ENCODE measurements at regions not wholly inside any gene's neighbourhood (a gene's known extent, or its start where the extent isn't known, plus 50 kb on each side); places are given as distances from the start of the nearest gene placed in this dataset.
"Not testable (repeated sequence)": the region's sequence is repeated elsewhere in the genome, so short reads cannot be mapped to it uniquely, and the experiment has no call there.

GRCh38 chr6:21931641-21932335 is 338.2 kb downstream of the SOX4 start:
- TF ChIP-seq CTCF (IDR thresholded peaks at IDR 0.05) = no peak
- Histone ChIP-seq H3K4me3 (no peak overlapping the region), H3K4me1 (ENCODE audit: low read depth) (no peaks in the 10 kb centered on the region), H3K36me3 (ENCODE audit: low read depth) (no peaks in the 10 kb centered on the region), H3K9me3 (no peaks in the 10 kb centered on the region)
- intact Hi-C loops (cut with DNase I, micrococcal nuclease) = loop anchor here in 1 of 2 donors (10.0 kb wide), 1 partner anchor 337 kb away; the partner anchor contains the start of gene SOX4
- DNase-seq (no peak), ATAC-seq (no peak)

DNA sequence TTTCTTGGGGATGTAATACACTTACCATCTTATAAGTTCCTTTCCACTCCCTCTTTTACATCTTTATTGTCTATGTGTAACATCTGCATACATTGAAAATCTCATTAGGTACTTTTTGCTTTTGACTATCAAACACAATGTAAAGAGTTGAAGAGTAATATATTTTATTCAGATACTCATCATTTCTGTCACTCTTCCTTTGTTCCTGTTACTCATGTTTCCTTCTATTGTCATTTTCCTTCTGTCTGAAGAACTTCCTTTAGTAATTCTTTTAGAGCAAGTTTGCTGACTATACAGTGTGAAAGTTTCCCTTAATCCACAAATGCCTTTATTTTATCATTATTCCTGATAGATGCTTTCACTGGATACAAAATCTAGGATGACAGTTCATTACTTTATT is 339.8 kb downstream of the SOX4 start:
- Histone ChIP-seq H3K36me3 (ENCODE audit: low read depth) (no peaks in the 10 kb centered on the region), H3K9me3 (no peaks in the 10 kb centered on the region), H3K4me3 (no peak overlapping the region), H3K4me1 (ENCODE audit: low read depth) (no peaks in the 10 kb centered on the region)
- ATAC-seq = no peak
- DNase-seq = no peak
- intact Hi-C loops (cut with DNase I, micrococcal nuclease) = loop anchor here in 1 of 2 donors (10.0 kb wide), 1 partner anchor 339 kb away; the partner anchor contains the start of gene SOX4
- TF ChIP-seq CTCF (IDR thresholded peaks at IDR 0.05) = no peak

- no peak for TF ChIP-seq CTCF (IDR thresholded peaks at IDR 0.05)
- intact Hi-C loops (cut with DNase I, micrococcal nuclease) = loop anchor here in 1 of 2 donors (10.0 kb wide), 1 partner anchor 340 kb away; the partner anchor contains the start of gene SOX4
- H3K36me3 ChIP-seq (ENCODE audit: low read depth) = no peaks in the 10 kb centered on the region
These were observed 341.6 kb downstream of the SOX4 start for GRCh38 chr6:21935142-21935541.

DNA sequence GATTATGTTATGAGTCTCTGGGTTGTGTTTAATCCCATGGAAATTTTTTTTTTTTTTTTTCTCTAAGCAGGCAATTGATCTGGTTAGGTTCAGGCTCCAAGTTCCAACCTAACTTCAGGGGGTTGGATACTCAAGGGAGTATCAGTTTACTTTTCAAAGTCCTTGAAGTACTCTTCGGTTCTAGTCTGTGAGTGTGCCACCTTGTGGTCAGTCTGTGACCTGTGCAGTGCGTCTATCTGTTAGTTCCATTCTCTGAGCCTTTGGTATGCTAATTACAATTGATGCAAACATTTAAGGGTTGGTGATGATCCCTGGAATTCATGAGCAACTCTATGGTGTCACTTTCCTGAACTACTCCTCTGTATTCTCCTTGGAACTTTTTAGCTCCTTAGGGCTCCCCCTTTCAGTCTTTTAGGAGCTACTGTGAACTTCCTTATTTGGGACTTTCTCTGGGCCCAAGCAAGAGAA is 342.0 kb downstream of the SOX4 start:
- ATAC-seq (peak; percentile 76), DNase-seq (peak in 1 of 3 donors; percentile 71)
- Histone ChIP-seq H3K9me3 (no peaks in the 10 kb centered on the region), H3K36me3 (ENCODE audit: low read depth) (no peaks in the 10 kb centered on the region), H3K4me3 (no peak overlapping the region), H3K4me1 (ENCODE audit: low read depth) (no peaks in the 10 kb centered on the region)
- intact Hi-C loops (cut with DNase I, micrococcal nuclease) = loop anchor here in 1 of 2 donors (10.0 kb wide), 1 partner anchor 341 kb away; the partner anchor contains the start of gene SOX4
- TF ChIP-seq CTCF (IDR thresholded peaks at IDR 0.05) = peak; percentile 21

More at GRCh38 chr6:21935142-21935541, 341.6 kb downstream of the SOX4 start:
- Histone ChIP-seq H3K4me3 (no peak overlapping the region), H3K4me1 (ENCODE audit: low read depth) (no peaks in the 10 kb centered on the region), H3K9me3 (no peaks in the 10 kb centered on the region)
- ATAC-seq = no peak
- no peak for DNase-seq

DNA sequence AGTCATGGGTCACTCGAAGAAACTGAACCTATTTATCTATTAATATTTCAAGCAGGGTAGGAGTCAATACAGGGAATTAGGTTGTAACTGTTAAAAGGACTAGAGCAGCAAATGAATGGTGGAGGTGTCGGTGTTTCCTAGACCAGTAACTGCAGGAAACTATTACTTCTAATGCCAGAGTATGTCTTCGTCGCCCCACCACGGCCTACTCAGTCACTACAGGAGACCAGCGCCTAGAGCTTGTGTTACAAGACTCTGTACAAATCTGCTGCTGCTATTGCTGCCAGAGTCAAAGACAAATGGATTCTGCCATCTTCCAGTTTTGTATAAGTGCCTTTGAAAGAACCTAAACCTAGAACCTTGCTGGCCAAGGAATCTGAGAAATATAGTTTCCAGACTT is 343.9 kb downstream of the SOX4 start:
- no peaks in the 10 kb centered on the region for H3K4me1 ChIP-seq (ENCODE audit: low read depth)
- no peaks in the 10 kb centered on the region for H3K36me3 ChIP-seq (ENCODE audit: low read depth)
- H3K4me3 ChIP-seq = no peak overlapping the region
- no peaks in the 10 kb centered on the region for H3K9me3 ChIP-seq
- no peak for TF ChIP-seq CTCF (IDR thresholded peaks at IDR 0.05)
- no peak for ATAC-seq
- intact Hi-C loops (cut with DNase I, micrococcal nuclease) = loop anchor here in 1 of 2 donors (10.0 kb wide), 1 partner anchor 343 kb away; the partner anchor contains the start of gene SOX4
- DNase-seq = no peak

GRCh38 chr6:21939066-21939465 is 345.5 kb downstream of the SOX4 start:
- ATAC-seq; H3K4me1 ChIP-seq (ENCODE audit: low read depth); H3K9me3 ChIP-seq; DNase-seq; H3K4me3 ChIP-seq; H3K36me3 ChIP-seq (ENCODE audit: low read depth): not testable (repeated sequence)
- intact Hi-C loops (cut with DNase I, micrococcal nuclease) = loop anchor here in 1 of 2 donors (10.0 kb wide), 1 partner anchor 344 kb away; the partner anchor contains the start of gene SOX4
